Naive thymus-derived CD4-positive, alpha-beta T cell (primary cell): ENCODE measurements at regions not wholly inside any gene's neighbourhood (a gene's known extent, or its start where the extent isn't known, plus 50 kb on each side); places are given as distances from the start of the nearest gene placed in this dataset.

ENCODE experiments used
- ATAC-seq: fragments of 150-1000 bp; cut with Tn5 transposase; 2 replicates; pipeline ENCODE4 v1.10.0; 2021; ENCODE audit warnings: mild to moderate bottlenecking, moderate library complexity
- CTCF ChIA-PET: fragments of 350-600 bp; sonication (Branson Sonifier 250); formaldehyde crosslinking; loops from one replicate; lab custom pipeline; 2021; ENCODE audit warnings: antibody characterized with exemption; lab: Charles Lee
- POLR2A ChIA-PET: fragments of 350-600 bp; sonication (Branson Sonifier 250); formaldehyde crosslinking; loops from one replicate; lab custom pipeline; 2021; ENCODE audit warnings: antibody characterized with exemption, inconsistent platforms; lab: Charles Lee
- DNase-seq, 9 donors: peaks; one replicate each; pipeline versions ENCODE4 v3.0.0 to v3.0.0-alpha.2; 2020 to 2022; ENCODE audit warnings: mixed read lengths in 1 of 9
- H3K27ac ChIP-seq: one replicate; pipeline ENCODE4 v1.7.0; 2013; ENCODE audit warnings: mild to moderate bottlenecking, low read depth, low read length, moderate library complexity
- H3K27me3 ChIP-seq, 2 donors: one replicate each; pipeline ENCODE4 v1.7.0; 2013; ENCODE audit warnings: low read length in 2 of 2, mild to moderate bottlenecking in 2 of 2, moderate library complexity in 2 of 2; ENCODE audit not compliant: control insufficient read depth in 2 of 2, insufficient read depth in 2 of 2
- H3K36me3 ChIP-seq, 3 experiments: 1 replicate in 2 of 3; 2 replicates in 1 of 3; pipeline ENCODE4 v1.7.0; 2013; ENCODE audit warnings: low read length in 3 of 3, mild to moderate bottlenecking in 3 of 3, moderate library complexity in 1 of 3; ENCODE audit not compliant: insufficient read depth in 3 of 3, control insufficient read depth in 2 of 3
- H3K4me1 ChIP-seq, 2 donors: one replicate each; pipeline ENCODE4 v1.7.0; 2013; ENCODE audit warnings: low read length in 2 of 2, mild to moderate bottlenecking in 2 of 2, moderate library complexity in 1 of 2; ENCODE audit not compliant: control insufficient read depth in 2 of 2, insufficient read depth in 2 of 2
- H3K4me3 ChIP-seq: 2 replicates; pipeline ENCODE4 v1.7.0; 2013; ENCODE audit warnings: mild to moderate bottlenecking, low read length
- H3K9me3 ChIP-seq, 3 experiments: 1 replicate in 2 of 3; 2 replicates in 1 of 3; pipeline ENCODE4 v1.7.0; 2013; ENCODE audit warnings: low read length in 3 of 3; ENCODE audit not compliant: control insufficient read depth in 2 of 3
- H3K27ac Mint-ChIP-seq, 9 donors: one replicate each; pipeline ENCODE4 v1.8.0; 2020 to 2022; ENCODE audit warnings: mixed read lengths in 9 of 9, mild to moderate bottlenecking in 8 of 9, moderate library complexity in 5 of 9, inconsistent platforms in 2 of 9
- H3K27me3 Mint-ChIP-seq, 5 donors: one replicate each; pipeline ENCODE4 v1.8.0; 2021 to 2022; ENCODE audit warnings: mixed read lengths in 5 of 5, mild to moderate bottlenecking in 1 of 5
- H3K36me3 Mint-ChIP-seq, 5 donors: one replicate each; pipeline ENCODE4 v1.8.0; 2020 to 2022; ENCODE audit warnings: mixed read lengths in 5 of 5, mild to moderate bottlenecking in 3 of 5, inconsistent platforms in 1 of 5
- H3K4me1 Mint-ChIP-seq, 7 donors: one replicate each; pipeline ENCODE4 v1.8.0; 2020 to 2022; ENCODE audit warnings: mixed read lengths in 7 of 7, mild to moderate bottlenecking in 3 of 7, inconsistent platforms in 1 of 7
- H3K4me3 Mint-ChIP-seq, 10 donors: one replicate each; pipeline ENCODE4 v1.8.0; 2020 to 2022; ENCODE audit warnings: mild to moderate bottlenecking in 10 of 10, mixed read lengths in 10 of 10, moderate library complexity in 6 of 10, inconsistent platforms in 2 of 10
- H3K9me3 Mint-ChIP-seq, 11 donors: one replicate each; pipeline ENCODE4 v1.8.0; 2020 to 2022; ENCODE audit warnings: mixed read lengths in 11 of 11, mild to moderate bottlenecking in 4 of 11, inconsistent platforms in 1 of 11, moderate library complexity in 1 of 11
- intact Hi-C, 2 donors: fragments of 100-400 bp; cut with micrococcal nuclease; formaldehyde crosslinking; loops; one replicate each; pipeline ENCODE4 v1.15.1; 2023

- H3K9me3 ChIP-seq: no peaks in the 10 kb centered on the region
- no peak overlapping the region for H3K4me3 Mint-ChIP-seq
- peaks cover 0 to under 1% (median 0%) of the 10 kb centered on the region in 7 donors for H3K4me1 Mint-ChIP-seq
- H3K27me3 Mint-ChIP-seq: peaks cover 0 to 4% (median 0%) of the 10 kb centered on the region in 5 donors
- H3K4me3 ChIP-seq: no peak overlapping the region
- H3K4me1 ChIP-seq: no peaks in the 10 kb centered on the region
- H3K36me3 Mint-ChIP-seq: no peaks in the 10 kb centered on the region
- DNase-seq (no peak), ATAC-seq (no peak)
- no peak overlapping the region for H3K27ac ChIP-seq
- no peaks in the 10 kb centered on the region for H3K36me3 ChIP-seq
- intact Hi-C loops: no loop called here
- H3K9me3 Mint-ChIP-seq: peaks cover 0 to 18% (median 2%) of the 10 kb centered on the region in 11 donors
- no peaks in the 10 kb centered on the region for H3K27me3 ChIP-seq
- POLR2A ChIA-PET: no interaction called here
- no peak overlapping the region for H3K27ac Mint-ChIP-seq
- CTCF ChIA-PET: no interaction called here
These were observed 121.5 kb upstream of the CTAGE1 start for GRCh38 chr18:22539051-22539765.

GRCh38 chr18:22541232-22541631 lies 123.5 kb upstream of the CTAGE1 start:
- Histone ChIP-seq H3K4me3 (no peak overlapping the region), H3K27me3 (no peaks in the 10 kb centered on the region), H3K9me3 (no peaks in the 10 kb centered on the region), H3K27ac (no peak overlapping the region), H3K4me1 (no peaks in the 10 kb centered on the region), H3K36me3 (no peaks in the 10 kb centered on the region)
- no peak overlapping the region for H3K4me3 Mint-ChIP-seq
- ATAC-seq: no peak
- no peak overlapping the region for H3K27ac Mint-ChIP-seq
- CTCF ChIA-PET: no interaction called here
- peaks cover 0 to 4% (median 0%) of the 10 kb centered on the region in 7 donors for H3K4me1 Mint-ChIP-seq
- POLR2A ChIA-PET: interaction anchor here (0.7 kb wide), 1 partner anchor 283 kb away, joined by 4 read pairs; no protein-coding TSS in a partner anchor
- DNase-seq: no peak
- intact Hi-C loops: no loop called here
- H3K27me3 Mint-ChIP-seq: peaks cover 0 to 4% (median 0%) of the 10 kb centered on the region in 5 donors
- H3K36me3 Mint-ChIP-seq: no peaks in the 10 kb centered on the region
- peaks cover 0 to 11% (median 2%) of the 10 kb centered on the region in 11 donors for H3K9me3 Mint-ChIP-seq

- H3K4me1 Mint-ChIP-seq: peaks cover 0 to 4% (median 0%) of the 10 kb centered on the region in 7 donors
- peaks cover 0 to 9% (median 2%) of the 10 kb centered on the region in 11 donors for H3K9me3 Mint-ChIP-seq
- no peaks in the 10 kb centered on the region for H3K27me3 ChIP-seq
- POLR2A ChIA-PET: no interaction called here
- H3K9me3 ChIP-seq: no peaks in the 10 kb centered on the region
- ATAC-seq (no peak), DNase-seq (no peak)
- intact Hi-C loops: no loop called here
- no peaks in the 10 kb centered on the region for H3K36me3 Mint-ChIP-seq
- no peak overlapping the region for H3K4me3 ChIP-seq
- CTCF ChIA-PET: no interaction called here
- H3K4me3 Mint-ChIP-seq: no peak overlapping the region
- no peaks in the 10 kb centered on the region for H3K4me1 ChIP-seq
- peaks cover 0 to 4% (median 0%) of the 10 kb centered on the region in 5 donors for H3K27me3 Mint-ChIP-seq
- H3K27ac ChIP-seq: no peak overlapping the region
- H3K36me3 ChIP-seq: no peaks in the 10 kb centered on the region
- no peak overlapping the region for H3K27ac Mint-ChIP-seq
These were observed 124.7 kb upstream of the CTAGE1 start for GRCh38 chr18:22542406-22542835.

- H3K27me3 ChIP-seq: no peaks in the 10 kb centered on the region
- H3K4me1 ChIP-seq: no peaks in the 10 kb centered on the region
- no peak overlapping the region for H3K4me3 ChIP-seq
- H3K27ac ChIP-seq: no peak overlapping the region
- no peaks in the 10 kb centered on the region for H3K36me3 Mint-ChIP-seq
- no peaks in the 10 kb centered on the region for H3K9me3 ChIP-seq
- H3K4me3 Mint-ChIP-seq: no peak overlapping the region
- DNase-seq (no peak), ATAC-seq (no peak)
- intact Hi-C loops: no loop called here
- peaks cover 0 to 4% (median 0%) of the 10 kb centered on the region in 5 donors for H3K27me3 Mint-ChIP-seq
- no peak overlapping the region for H3K27ac Mint-ChIP-seq
- ChIA-PET POLR2A (no interaction called here), CTCF (no interaction called here)
- H3K36me3 ChIP-seq: no peaks in the 10 kb centered on the region
- H3K4me1 Mint-ChIP-seq: peaks cover 0 to 4% (median 0%) of the 10 kb centered on the region in 7 donors
- H3K9me3 Mint-ChIP-seq: peaks cover 0 to 9% (median 2%) of the 10 kb centered on the region in 11 donors
These were observed 126.1 kb upstream of the CTAGE1 start for GRCh38 chr18:22543769-22544168.

- Histone ChIP-seq H3K4me3 (no peak overlapping the region), H3K4me1 (no peaks in the 10 kb centered on the region), H3K27ac (no peak overlapping the region), H3K9me3 (no peaks in the 10 kb centered on the region), H3K36me3 (no peaks in the 10 kb centered on the region), H3K27me3 (no peaks in the 10 kb centered on the region)
- POLR2A ChIA-PET: no interaction called here
- peaks cover 0 to 9% (median 2%) of the 10 kb centered on the region in 11 donors for H3K9me3 Mint-ChIP-seq
- H3K27ac Mint-ChIP-seq: no peak overlapping the region
- CTCF ChIA-PET: no interaction called here
- ATAC-seq (no peak), DNase-seq (no peak)
- intact Hi-C loops: no loop called here
- H3K4me3 Mint-ChIP-seq: no peak overlapping the region
- H3K36me3 Mint-ChIP-seq: no peaks in the 10 kb centered on the region
- H3K4me1 Mint-ChIP-seq: peaks cover 0 to 4% (median 0%) of the 10 kb centered on the region in 7 donors
- peaks cover 0 to 4% (median 0%) of the 10 kb centered on the region in 5 donors for H3K27me3 Mint-ChIP-seq
These were observed 126.9 kb upstream of the CTAGE1 start for GRCh38 chr18:22544626-22545025.

GRCh38 chr18:22545066-22545760 lies 127.5 kb upstream of the CTAGE1 start:
- H3K9me3 Mint-ChIP-seq: peaks cover 0 to 9% (median 2%) of the 10 kb centered on the region in 11 donors
- peaks cover 0 to 4% (median 0%) of the 10 kb centered on the region in 5 donors for H3K27me3 Mint-ChIP-seq
- no peak overlapping the region for H3K4me3 Mint-ChIP-seq
- H3K27ac Mint-ChIP-seq: no peak overlapping the region
- ATAC-seq (no peak), DNase-seq (no peak)
- ChIA-PET CTCF (no interaction called here), POLR2A (no interaction called here)
- no peak overlapping the region for H3K27ac ChIP-seq
- intact Hi-C loops: no loop called here
- H3K36me3 ChIP-seq: no peaks in the 10 kb centered on the region
- peaks cover 0 to 4% (median 0%) of the 10 kb centered on the region in 7 donors for H3K4me1 Mint-ChIP-seq
- H3K27me3 ChIP-seq: no peaks in the 10 kb centered on the region
- no peaks in the 10 kb centered on the region for H3K36me3 Mint-ChIP-seq
- no peaks in the 10 kb centered on the region for H3K9me3 ChIP-seq
- no peak overlapping the region for H3K4me3 ChIP-seq
- no peaks in the 10 kb centered on the region for H3K4me1 ChIP-seq
